Keratinocyte (primary cell): ENCODE measurements at regions not wholly inside any gene's neighbourhood (a gene's known extent, or its start where the extent isn't known, plus 50 kb on each side); places are given as distances from the start of the nearest gene placed in this dataset.

Source experiments
- DNase-seq: peaks from one replicate; pipeline ENCODE4 v3.0.0-alpha.2; 2011; ENCODE audit warnings: low read depth, missing footprints, low spot score
- FAIRE-seq: peaks from 2 replicates; lab custom pipeline; 2011; peaks lifted over from hg19 to GRCh38; lab: Jason Lieb, UNC
- H2AFZ ChIP-seq: 2 replicates; pipeline ENCODE4 v1.6.0; 2012; ENCODE audit warnings: low read length, control low read depth, inconsistent platforms; ENCODE audit not compliant: control insufficient read depth
- H3K27ac ChIP-seq: 2 replicates; pipeline ENCODE4 v1.5.1; 2011; ENCODE audit warnings: low read length; ENCODE audit not compliant: control insufficient read depth, insufficient read depth
- H3K27me3 ChIP-seq: 3 replicates; pipeline ENCODE4 v1.6.0; 2011; ENCODE audit warnings: low read length; ENCODE audit not compliant: control insufficient read depth, insufficient read depth; ENCODE audit errors: extremely low read depth
- H3K36me3 ChIP-seq, 2 experiments: 2 replicates in 1 of 2; 3 replicates in 1 of 2; pipeline ENCODE4 v1.5.1; 2011; ENCODE audit warnings: low read length in 2 of 2, mild to moderate bottlenecking in 1 of 2; ENCODE audit not compliant: control insufficient read depth in 2 of 2, insufficient read depth in 2 of 2; ENCODE audit errors: extremely low read depth in 1 of 2
- H3K4me1 ChIP-seq: 3 replicates; pipeline ENCODE4 v1.5.1; 2011; ENCODE audit warnings: low read length; ENCODE audit not compliant: control insufficient read depth, insufficient read depth; ENCODE audit errors: extremely low read depth
- H3K4me2 ChIP-seq: 3 replicates; pipeline ENCODE4 v1.6.0; 2011; ENCODE audit warnings: low read depth, low read length; ENCODE audit not compliant: control insufficient read depth, insufficient read depth; ENCODE audit errors: extremely low read depth
- H3K4me3 ChIP-seq, 3 experiments: fragments of 200-600 bp in 1 of 3; sonication (generic) in 1 of 3; 2 replicates in 2 of 3; 3 replicates in 1 of 3; pipeline ENCODE4 v1.5.1; 2011 to 2016; ENCODE audit warnings: low read length in 3 of 3, mild to moderate bottlenecking in 3 of 3, control low read depth in 2 of 3, inconsistent platforms in 1 of 3, low read depth in 1 of 3, mixed read lengths in 1 of 3, mixed run types in 1 of 3, moderate library complexity in 1 of 3; ENCODE audit not compliant: control insufficient read depth in 2 of 3, insufficient read depth in 2 of 3; ENCODE audit errors: extremely low read depth in 1 of 3
- H3K79me2 ChIP-seq: 2 replicates; pipeline ENCODE4 v1.6.0; 2012; ENCODE audit warnings: low read length; ENCODE audit not compliant: control insufficient read depth, insufficient read depth
- H3K9ac ChIP-seq: 3 replicates; pipeline ENCODE4 v1.6.0; 2011; ENCODE audit warnings: low read length; ENCODE audit not compliant: control insufficient read depth, insufficient read depth; ENCODE audit errors: extremely low read depth
- H3K9me1 ChIP-seq: 3 replicates; pipeline ENCODE4 v1.6.0; 2011; ENCODE audit warnings: low read length; ENCODE audit not compliant: control insufficient read depth, insufficient read depth; ENCODE audit errors: extremely low read depth
- H3K9me3 ChIP-seq: 2 replicates; pipeline ENCODE4 v1.5.1; 2012; ENCODE audit warnings: low read depth, low read length; ENCODE audit not compliant: control insufficient read depth
- H4K20me1 ChIP-seq: 3 replicates; pipeline ENCODE4 v1.6.0; 2011; ENCODE audit warnings: low read length; ENCODE audit not compliant: control insufficient read depth, insufficient read depth; ENCODE audit errors: extremely low read depth
- EZH2 ChIP-seq: IDR thresholded peaks from one replicate; pipeline ENCODE4 v1.6.1; 2012; ENCODE audit warnings: inconsistent platforms, mild to moderate bottlenecking, low read length, moderate library complexity
- dilution Hi-C: fragments of 300-500 bp; cut with MboI; formaldehyde crosslinking; loops from one replicate; pipeline ENCODE4 v1.7.0; 2020; ENCODE audit warnings: low sequenced_read_pairs; ENCODE audit not compliant: extremely low pct_ligation_motif_present
- TF ChIP-seq, protein P1 (sequence below), 3 experiments: IDR thresholded peaks in 1 of 3; conservative IDR thresholded peaks in 1 of 3; optimal IDR thresholded peaks in 1 of 3; 2 replicates in 2 of 3; 3 replicates in 1 of 3; pipeline versions ENCODE3 to v1.5.1; 2011; ENCODE audit warnings: low read length in 3 of 3, mild to moderate bottlenecking in 3 of 3, moderate library complexity in 2 of 3, control low read depth in 1 of 3, inconsistent platforms in 1 of 3; ENCODE audit not compliant: insufficient read depth in 2 of 3; ENCODE audit errors: extremely low read depth in 1 of 3

- no peaks in the 10 kb centered on the region for H3K9me1 ChIP-seq
- no peaks in the 10 kb centered on the region for H3K79me2 ChIP-seq
- peaks cover 0 to 1% of the 10 kb centered on the region in 2 experiments for H3K36me3 ChIP-seq
- dilution Hi-C loops: no loop called here
- no peak overlapping the region for H2AFZ ChIP-seq
- DNase-seq: no peak
- no peak overlapping the region for H3K4me3 ChIP-seq
- H3K9me3 ChIP-seq: no peaks in the 10 kb centered on the region
- H3K4me2 ChIP-seq: no peak overlapping the region
- H3K27me3 ChIP-seq: no peaks in the 10 kb centered on the region
- no peak overlapping the region for H3K27ac ChIP-seq
- H3K9ac ChIP-seq: no peak overlapping the region
- FAIRE-seq: no peak
- H4K20me1 ChIP-seq: no peaks in the 10 kb centered on the region
- TF ChIP-seq, protein P1, sequence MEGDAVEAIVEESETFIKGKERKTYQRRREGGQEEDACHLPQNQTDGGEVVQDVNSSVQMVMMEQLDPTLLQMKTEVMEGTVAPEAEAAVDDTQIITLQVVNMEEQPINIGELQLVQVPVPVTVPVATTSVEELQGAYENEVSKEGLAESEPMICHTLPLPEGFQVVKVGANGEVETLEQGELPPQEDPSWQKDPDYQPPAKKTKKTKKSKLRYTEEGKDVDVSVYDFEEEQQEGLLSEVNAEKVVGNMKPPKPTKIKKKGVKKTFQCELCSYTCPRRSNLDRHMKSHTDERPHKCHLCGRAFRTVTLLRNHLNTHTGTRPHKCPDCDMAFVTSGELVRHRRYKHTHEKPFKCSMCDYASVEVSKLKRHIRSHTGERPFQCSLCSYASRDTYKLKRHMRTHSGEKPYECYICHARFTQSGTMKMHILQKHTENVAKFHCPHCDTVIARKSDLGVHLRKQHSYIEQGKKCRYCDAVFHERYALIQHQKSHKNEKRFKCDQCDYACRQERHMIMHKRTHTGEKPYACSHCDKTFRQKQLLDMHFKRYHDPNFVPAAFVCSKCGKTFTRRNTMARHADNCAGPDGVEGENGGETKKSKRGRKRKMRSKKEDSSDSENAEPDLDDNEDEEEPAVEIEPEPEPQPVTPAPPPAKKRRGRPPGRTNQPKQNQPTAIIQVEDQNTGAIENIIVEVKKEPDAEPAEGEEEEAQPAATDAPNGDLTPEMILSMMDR (optimal IDR thresholded peaks at IDR 0.05 in 1 of 3, IDR thresholded peaks at IDR 0.05 in 1 of 3, conservative IDR thresholded peaks at IDR 0.05 in 1 of 3; ENCODE audit: extremely low read depth in 1 of 3, insufficient read depth in 2 of 3, low read length in 3 of 3): no peak
- TF ChIP-seq EZH2: no peak
- H3K4me1 ChIP-seq: no peaks in the 10 kb centered on the region
Observed at GRCh38 chr2:226623587-226624368, 175.8 kb downstream of the IRS1 start.

DNA sequence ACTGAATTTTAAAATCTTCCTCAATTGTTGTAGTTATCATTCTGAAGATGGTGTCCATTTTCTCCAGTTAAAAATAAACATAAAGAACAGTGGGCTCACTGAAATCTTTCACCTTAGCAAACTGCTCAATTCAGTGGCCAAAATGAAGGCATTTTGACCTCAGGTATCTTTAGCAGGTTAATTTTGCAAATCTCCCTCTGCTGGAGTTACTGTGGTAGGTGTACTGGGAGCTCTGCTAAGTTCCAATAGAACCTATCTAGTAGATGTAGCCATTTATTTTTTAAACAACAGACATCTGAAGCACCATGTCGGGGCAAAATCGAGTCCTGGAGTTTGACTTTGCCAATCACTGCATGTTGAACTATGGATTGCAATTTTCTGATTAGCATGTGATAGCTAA, 177.1 kb downstream of the IRS1 start:
- Histone ChIP-seq H3K4me1 (no peaks in the 10 kb centered on the region), H4K20me1 (no peaks in the 10 kb centered on the region), H3K9me3 (no peaks in the 10 kb centered on the region), H3K4me2 (no peak overlapping the region), H3K36me3 (peaks cover 0 to 1% of the 10 kb centered on the region in 2 experiments), H2AFZ (no peak overlapping the region), H3K27ac (no peak overlapping the region), H3K9me1 (no peaks in the 10 kb centered on the region), H3K9ac (no peak overlapping the region), H3K27me3 (no peaks in the 10 kb centered on the region), H3K4me3 (no peak overlapping the region), H3K79me2 (no peaks in the 10 kb centered on the region)
- DNase-seq (no peak), FAIRE-seq (no peak)
- TF ChIP-seq EZH2: no peak
- TF ChIP-seq, protein P1 (optimal IDR thresholded peaks at IDR 0.05 in 1 of 3, IDR thresholded peaks at IDR 0.05 in 1 of 3, conservative IDR thresholded peaks at IDR 0.05 in 1 of 3; ENCODE audit: extremely low read depth in 1 of 3, insufficient read depth in 2 of 3, low read length in 3 of 3): peak in 2 of 3 experiments; percentile 13 to 20
- dilution Hi-C loops: no loop called here
